WTC11 (cell line): ENCODE measurements at regions not wholly inside any gene's neighbourhood (a gene's known extent, or its start where the extent isn't known, plus 50 kb on each side); places are given as distances from the start of the nearest gene placed in this dataset.
"Not testable (repeated sequence)": the region's sequence is repeated elsewhere in the genome, so short reads cannot be mapped to it uniquely, and the experiment has no call there.

Source experiments
- ATAC-seq: fragments of 200-7000 bp; cut with Tn5 transposase; 2 replicates; pipeline ENCODE4 v1.10.0; 2021; ENCODE audit warnings: mild to moderate bottlenecking, moderate library complexity
- CTCF ChIA-PET: fragments of 300-600 bp; sonication (Branson Sonifier 250); formaldehyde crosslinking; loops from one replicate; lab custom pipeline; 2021; ENCODE audit warnings: antibody characterized with exemption; lab: Charles Lee
- POLR2A ChIA-PET: fragments of 350-600 bp; sonication (Branson Sonifier 250); formaldehyde crosslinking; loops from one replicate; lab custom pipeline; 2021; ENCODE audit warnings: antibody characterized with exemption; lab: Charles Lee
- DNase-seq: peaks from one replicate; pipeline ENCODE4 v3.0.0; 2021; ENCODE audit warnings: low spot score
- H3K27ac Mint-ChIP-seq: 2 replicates; pipeline ENCODE4 v1.8.0; 2021; ENCODE audit warnings: mixed read lengths
- H3K27me3 Mint-ChIP-seq: 2 replicates; pipeline ENCODE4 v1.8.0; 2021; ENCODE audit warnings: low read depth, mild to moderate bottlenecking, moderate library complexity, mixed read lengths
- H3K36me3 Mint-ChIP-seq: 2 replicates; pipeline ENCODE4 v1.8.0; 2021; ENCODE audit warnings: mixed read lengths
- H3K4me1 Mint-ChIP-seq: 2 replicates; pipeline ENCODE4 v1.8.0; 2022; ENCODE audit warnings: mixed read lengths
- H3K4me3 Mint-ChIP-seq: 2 replicates; pipeline ENCODE4 v1.8.0; 2021; ENCODE audit warnings: mild to moderate bottlenecking, moderate library complexity, mixed read lengths
- H3K9me3 Mint-ChIP-seq: 2 replicates; pipeline ENCODE4 v1.8.0; 2021; ENCODE audit warnings: mixed read lengths
- ATF1 ChIP-seq: sonication (generic); formaldehyde crosslinking; IDR thresholded peaks from 2 replicates; pipeline ENCODE4 v1.8.1; 2023; ENCODE audit warnings: mild to moderate bottlenecking, moderate library complexity, missing genetic modification reagents
- FOXK1 ChIP-seq: sonication (generic); formaldehyde crosslinking; IDR thresholded peaks from 2 replicates; pipeline ENCODE4 v1.8.0; 2022; ENCODE audit warnings: mild to moderate bottlenecking, moderate library complexity, missing genetic modification reagents
- IRF2 ChIP-seq: sonication (generic); formaldehyde crosslinking; IDR thresholded peaks from 2 replicates; pipeline ENCODE4 v1.8.0; 2022; ENCODE audit warnings: low read depth, missing genetic modification reagents, borderline replicate concordance
- MXD4 ChIP-seq: fragments of 250-450 bp; sonication (Bioruptor Pico); IDR thresholded peaks from 2 replicates; pipeline ENCODE4 v1.8.0; 2021; ENCODE audit warnings: mild to moderate bottlenecking, moderate library complexity, borderline replicate concordance
- NFATC4 ChIP-seq: fragments of 250-450 bp; sonication (Bioruptor Pico); IDR thresholded peaks from 2 replicates; pipeline ENCODE4 v1.9.0; 2021; ENCODE audit warnings: mild to moderate bottlenecking
- NR1H2 ChIP-seq: sonication (generic); formaldehyde crosslinking; IDR thresholded peaks from 2 replicates; pipeline ENCODE4 v1.9.0; 2021; ENCODE audit warnings: mild to moderate bottlenecking, moderate library complexity, missing genetic modification reagents
- PRRX2 ChIP-seq: fragments of 250-450 bp; sonication (Bioruptor Pico); IDR thresholded peaks from 2 replicates; pipeline ENCODE4 v1.8.0; 2021; ENCODE audit warnings: mild to moderate bottlenecking
- TCF7 ChIP-seq: sonication (generic); formaldehyde crosslinking; IDR thresholded peaks from 2 replicates; pipeline ENCODE4 v1.8.0; 2022; ENCODE audit warnings: mild to moderate bottlenecking, low read depth, missing genetic modification reagents, moderate library complexity
- TP53 ChIP-seq: sonication (generic); formaldehyde crosslinking; IDR thresholded peaks from 2 replicates; pipeline ENCODE4 v1.8.1; 2023; ENCODE audit warnings: mild to moderate bottlenecking, missing genetic modification reagents
- ZNF121 ChIP-seq: sonication (generic); formaldehyde crosslinking; IDR thresholded peaks from 2 replicates; pipeline ENCODE4 v1.8.0; 2023; ENCODE audit warnings: missing genetic modification reagents
- ZNF317 ChIP-seq: sonication (generic); formaldehyde crosslinking; IDR thresholded peaks from 2 replicates; pipeline ENCODE4 v1.8.1; 2023; ENCODE audit warnings: low read depth, mild to moderate bottlenecking, moderate library complexity, missing genetic modification reagents, borderline replicate concordance
- ZNF416 ChIP-seq: fragments of 250-450 bp; sonication (Bioruptor Pico); IDR thresholded peaks from 2 replicates; pipeline ENCODE4 v1.9.0; 2021; ENCODE audit warnings: mild to moderate bottlenecking, inconsistent platforms
- TF ChIP-seq, protein P1 (sequence below): sonication (generic); formaldehyde crosslinking; IDR thresholded peaks from 2 replicates; pipeline ENCODE4 v1.8.1; 2022; ENCODE audit warnings: low read depth, missing genetic modification reagents, borderline replicate concordance
- TF ChIP-seq, protein P2 (sequence below): sonication (generic); formaldehyde crosslinking; IDR thresholded peaks from 2 replicates; pipeline ENCODE4 v1.8.0; 2023; ENCODE audit warnings: missing genetic modification reagents
- TF ChIP-seq, protein P3 (sequence below): sonication (generic); formaldehyde crosslinking; IDR thresholded peaks from 2 replicates; pipeline ENCODE4 v1.8.1; 2023; ENCODE audit warnings: mild to moderate bottlenecking, missing genetic modification reagents, moderate library complexity
- TF ChIP-seq, protein P4 (sequence below): sonication (generic); formaldehyde crosslinking; IDR thresholded peaks from 2 replicates; pipeline ENCODE4 v1.8.0; 2023; ENCODE audit warnings: missing genetic modification reagents, mild to moderate bottlenecking, borderline replicate concordance

DNA sequence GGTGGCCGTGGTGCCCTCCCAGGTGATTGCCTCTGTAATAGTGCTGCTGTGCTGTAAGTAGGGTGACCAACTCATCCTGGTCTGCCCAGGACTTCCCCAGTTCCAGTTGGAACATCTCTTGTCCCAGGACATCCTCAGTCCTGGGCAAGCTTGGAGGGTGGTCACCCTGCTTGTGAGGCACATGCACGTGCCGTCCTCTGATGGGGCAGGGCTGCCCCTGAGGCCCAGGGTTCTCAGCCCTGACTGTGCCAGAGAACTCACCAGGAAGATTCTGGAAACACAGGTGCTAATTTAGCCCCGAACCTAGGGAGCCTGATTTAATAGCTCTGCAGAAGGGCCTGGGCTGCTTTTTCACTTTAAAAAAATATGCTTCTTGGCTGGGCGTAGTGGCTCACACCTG, 120.9 kb upstream of the PHACTR3 start (continued):
- TF ChIP-seq, protein P1, sequence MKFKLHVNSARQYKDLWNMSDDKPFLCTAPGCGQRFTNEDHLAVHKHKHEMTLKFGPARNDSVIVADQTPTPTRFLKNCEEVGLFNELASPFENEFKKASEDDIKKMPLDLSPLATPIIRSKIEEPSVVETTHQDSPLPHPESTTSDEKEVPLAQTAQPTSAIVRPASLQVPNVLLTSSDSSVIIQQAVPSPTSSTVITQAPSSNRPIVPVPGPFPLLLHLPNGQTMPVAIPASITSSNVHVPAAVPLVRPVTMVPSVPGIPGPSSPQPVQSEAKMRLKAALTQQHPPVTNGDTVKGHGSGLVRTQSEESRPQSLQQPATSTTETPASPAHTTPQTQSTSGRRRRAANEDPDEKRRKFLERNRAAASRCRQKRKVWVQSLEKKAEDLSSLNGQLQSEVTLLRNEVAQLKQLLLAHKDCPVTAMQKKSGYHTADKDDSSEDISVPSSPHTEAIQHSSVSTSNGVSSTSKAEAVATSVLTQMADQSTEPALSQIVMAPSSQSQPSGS: no peak
- TF ChIP-seq TP53 (CRISPR knock-in tag) (no peak), IRF2 (CRISPR knock-in tag) (no peak), ATF1 (no peak), MXD4 (CRISPR knock-in tag) (no peak), FOXK1 (no peak), ZNF121 (CRISPR knock-in tag) (no peak), TCF7 (no peak), ZNF416 (CRISPR knock-in tag) (no peak)
- TF ChIP-seq, protein P2, sequence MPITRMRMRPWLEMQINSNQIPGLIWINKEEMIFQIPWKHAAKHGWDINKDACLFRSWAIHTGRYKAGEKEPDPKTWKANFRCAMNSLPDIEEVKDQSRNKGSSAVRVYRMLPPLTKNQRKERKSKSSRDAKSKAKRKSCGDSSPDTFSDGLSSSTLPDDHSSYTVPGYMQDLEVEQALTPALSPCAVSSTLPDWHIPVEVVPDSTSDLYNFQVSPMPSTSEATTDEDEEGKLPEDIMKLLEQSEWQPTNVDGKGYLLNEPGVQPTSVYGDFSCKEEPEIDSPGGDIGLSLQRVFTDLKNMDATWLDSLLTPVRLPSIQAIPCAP: no peak
- TF ChIP-seq, protein P3, sequence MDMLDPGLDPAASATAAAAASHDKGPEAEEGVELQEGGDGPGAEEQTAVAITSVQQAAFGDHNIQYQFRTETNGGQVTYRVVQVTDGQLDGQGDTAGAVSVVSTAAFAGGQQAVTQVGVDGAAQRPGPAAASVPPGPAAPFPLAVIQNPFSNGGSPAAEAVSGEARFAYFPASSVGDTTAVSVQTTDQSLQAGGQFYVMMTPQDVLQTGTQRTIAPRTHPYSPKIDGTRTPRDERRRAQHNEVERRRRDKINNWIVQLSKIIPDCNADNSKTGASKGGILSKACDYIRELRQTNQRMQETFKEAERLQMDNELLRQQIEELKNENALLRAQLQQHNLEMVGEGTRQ (CRISPR knock-in tag): no peak
- TF ChIP-seq, protein P4, sequence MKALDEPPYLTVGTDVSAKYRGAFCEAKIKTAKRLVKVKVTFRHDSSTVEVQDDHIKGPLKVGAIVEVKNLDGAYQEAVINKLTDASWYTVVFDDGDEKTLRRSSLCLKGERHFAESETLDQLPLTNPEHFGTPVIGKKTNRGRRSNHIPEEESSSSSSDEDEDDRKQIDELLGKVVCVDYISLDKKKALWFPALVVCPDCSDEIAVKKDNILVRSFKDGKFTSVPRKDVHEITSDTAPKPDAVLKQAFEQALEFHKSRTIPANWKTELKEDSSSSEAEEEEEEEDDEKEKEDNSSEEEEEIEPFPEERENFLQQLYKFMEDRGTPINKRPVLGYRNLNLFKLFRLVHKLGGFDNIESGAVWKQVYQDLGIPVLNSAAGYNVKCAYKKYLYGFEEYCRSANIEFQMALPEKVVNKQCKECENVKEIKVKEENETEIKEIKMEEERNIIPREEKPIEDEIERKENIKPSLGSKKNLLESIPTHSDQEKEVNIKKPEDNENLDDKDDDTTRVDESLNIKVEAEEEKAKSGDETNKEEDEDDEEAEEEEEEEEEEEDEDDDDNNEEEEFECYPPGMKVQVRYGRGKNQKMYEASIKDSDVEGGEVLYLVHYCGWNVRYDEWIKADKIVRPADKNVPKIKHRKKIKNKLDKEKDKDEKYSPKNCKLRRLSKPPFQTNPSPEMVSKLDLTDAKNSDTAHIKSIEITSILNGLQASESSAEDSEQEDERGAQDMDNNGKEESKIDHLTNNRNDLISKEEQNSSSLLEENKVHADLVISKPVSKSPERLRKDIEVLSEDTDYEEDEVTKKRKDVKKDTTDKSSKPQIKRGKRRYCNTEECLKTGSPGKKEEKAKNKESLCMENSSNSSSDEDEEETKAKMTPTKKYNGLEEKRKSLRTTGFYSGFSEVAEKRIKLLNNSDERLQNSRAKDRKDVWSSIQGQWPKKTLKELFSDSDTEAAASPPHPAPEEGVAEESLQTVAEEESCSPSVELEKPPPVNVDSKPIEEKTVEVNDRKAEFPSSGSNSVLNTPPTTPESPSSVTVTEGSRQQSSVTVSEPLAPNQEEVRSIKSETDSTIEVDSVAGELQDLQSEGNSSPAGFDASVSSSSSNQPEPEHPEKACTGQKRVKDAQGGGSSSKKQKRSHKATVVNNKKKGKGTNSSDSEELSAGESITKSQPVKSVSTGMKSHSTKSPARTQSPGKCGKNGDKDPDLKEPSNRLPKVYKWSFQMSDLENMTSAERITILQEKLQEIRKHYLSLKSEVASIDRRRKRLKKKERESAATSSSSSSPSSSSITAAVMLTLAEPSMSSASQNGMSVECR (CRISPR knock-in tag): no peak

DNA sequence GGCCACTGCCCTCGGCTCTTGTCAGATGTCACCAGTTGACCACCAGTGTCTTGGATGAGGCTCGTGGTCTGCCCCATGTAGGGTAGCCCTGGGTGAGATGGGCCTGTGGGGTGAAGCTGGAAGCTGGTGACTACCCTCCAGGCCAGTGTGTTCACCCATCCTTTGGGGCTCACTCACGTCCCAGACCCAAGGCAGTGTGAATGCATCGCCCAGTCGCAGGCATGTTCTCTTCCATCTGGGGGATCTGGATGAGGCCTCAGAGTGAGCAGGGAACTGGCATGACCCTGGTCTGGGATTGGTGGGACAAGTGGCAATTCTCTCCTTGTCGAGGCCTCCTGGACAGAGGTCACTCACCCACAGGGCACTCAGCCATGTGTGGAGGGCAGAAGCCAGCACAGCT, 120.1 kb upstream of the PHACTR3 start:
- H3K27me3 Mint-ChIP-seq: no peaks in the 10 kb centered on the region; the same call in 1 of the 2 replicates
- ATAC-seq: no peak
- no peaks in the 10 kb centered on the region for H3K36me3 Mint-ChIP-seq
- H3K4me1 Mint-ChIP-seq: peaks cover 2% of the 10 kb centered on the region
- POLR2A ChIA-PET: no interaction called here
- no peaks in the 10 kb centered on the region for H3K9me3 Mint-ChIP-seq
- TF ChIP-seq PRRX2 (CRISPR knock-in tag): no peak
- TF ChIP-seq, all 79 proteins: peak for 0
- no peak for DNase-seq
- Mint-ChIP-seq H3K27ac (no peak overlapping the region), H3K4me3 (no peak overlapping the region)
- CTCF ChIA-PET: interaction anchor here (0.7 to 1.9 kb wide), 2 partner anchors 12 to 632 kb away, joined by 3 to 4 read pairs; no protein-coding TSS in a partner anchor

DNA sequence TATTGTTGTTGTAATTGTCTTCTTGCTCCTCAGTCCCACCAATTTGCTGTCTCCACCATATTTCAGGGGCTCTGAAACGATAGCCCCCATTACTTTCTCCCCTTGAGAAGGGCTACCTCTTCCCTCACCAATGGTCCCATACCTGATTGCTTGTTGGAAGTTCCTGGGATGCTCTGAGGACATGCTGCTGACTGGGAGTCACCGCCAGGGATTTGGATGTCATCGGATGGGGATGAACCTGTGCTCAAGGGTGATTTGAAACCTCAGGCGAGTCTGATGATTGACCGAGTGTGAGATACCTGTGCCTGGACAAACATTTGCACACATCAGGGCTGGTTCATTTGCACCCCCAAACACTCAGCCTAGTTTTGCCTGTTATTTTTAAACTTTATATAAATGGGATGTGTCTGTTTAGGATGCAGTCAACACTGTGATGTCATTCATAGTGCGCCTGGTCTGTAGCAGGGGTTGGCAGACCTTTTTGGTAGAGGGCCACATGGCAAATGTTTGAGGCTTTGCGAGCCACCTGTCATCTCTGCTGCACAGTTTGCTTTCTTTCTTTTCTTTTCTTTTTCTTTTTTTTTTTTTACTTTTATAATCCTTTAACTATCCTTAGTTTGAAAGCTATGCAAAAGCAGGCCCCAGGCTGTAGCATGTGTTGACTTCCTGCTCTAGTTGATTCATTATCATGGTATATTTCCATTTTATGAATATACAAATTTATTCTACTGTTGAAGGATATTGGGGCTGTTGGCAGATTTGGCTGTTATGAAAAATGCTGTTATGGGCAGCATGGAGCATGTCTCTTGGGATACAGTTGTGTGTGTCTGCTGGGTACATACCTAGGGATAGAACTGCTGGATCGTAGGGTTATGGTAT, 118.5 kb upstream of the PHACTR3 start:
- Mint-ChIP-seq H3K4me1 (peaks cover 2% of the 10 kb centered on the region), H3K9me3 (no peaks in the 10 kb centered on the region), H3K27ac (no peak overlapping the region), H3K4me3 (no peak overlapping the region), H3K36me3 (no peaks in the 10 kb centered on the region), H3K27me3 (no peaks in the 10 kb centered on the region)
- CTCF ChIA-PET: interaction anchor here (1.9 kb wide), 1 partner anchor 10 kb away, joined by 4 read pairs; no protein-coding TSS in a partner anchor
- ATAC-seq (no peak), DNase-seq (no peak)
- POLR2A ChIA-PET: interaction anchor here (0.6 kb wide), 1 partner anchor 14 kb away, joined by 3 read pairs; no protein-coding TSS in a partner anchor
- TF ChIP-seq ATF1 (no peak), NFATC4 (CRISPR knock-in tag) (no peak), NR1H2 (CRISPR knock-in tag) (no peak), ZNF317 (CRISPR knock-in tag) (no peak)

DNA sequence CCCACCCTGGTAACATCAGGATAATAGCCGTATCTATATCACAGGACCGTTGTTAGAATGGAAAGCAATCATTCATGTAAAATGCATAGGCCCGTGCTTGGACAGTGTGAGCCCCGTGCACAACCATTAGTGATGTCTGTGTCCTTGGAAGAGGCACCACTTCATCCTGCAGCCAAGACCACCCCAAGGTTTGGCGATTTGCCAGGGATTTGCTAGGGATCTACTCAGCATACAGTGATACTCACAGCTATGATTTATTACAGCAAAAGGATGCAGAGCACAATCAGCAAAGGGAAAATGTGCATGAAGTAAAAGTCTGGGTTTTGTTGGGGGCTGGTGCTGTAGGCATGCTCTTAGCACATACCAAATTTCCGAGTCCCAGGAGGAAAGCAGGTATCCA, 115.9 kb upstream of the PHACTR3 start:
- CTCF ChIA-PET, H3K4me3 Mint-ChIP-seq, H3K27me3 Mint-ChIP-seq, H3K9me3 Mint-ChIP-seq, H3K27ac Mint-ChIP-seq, H3K4me1 Mint-ChIP-seq, POLR2A ChIA-PET, DNase-seq, ATAC-seq, H3K36me3 Mint-ChIP-seq: not testable (repeated sequence)

DNA sequence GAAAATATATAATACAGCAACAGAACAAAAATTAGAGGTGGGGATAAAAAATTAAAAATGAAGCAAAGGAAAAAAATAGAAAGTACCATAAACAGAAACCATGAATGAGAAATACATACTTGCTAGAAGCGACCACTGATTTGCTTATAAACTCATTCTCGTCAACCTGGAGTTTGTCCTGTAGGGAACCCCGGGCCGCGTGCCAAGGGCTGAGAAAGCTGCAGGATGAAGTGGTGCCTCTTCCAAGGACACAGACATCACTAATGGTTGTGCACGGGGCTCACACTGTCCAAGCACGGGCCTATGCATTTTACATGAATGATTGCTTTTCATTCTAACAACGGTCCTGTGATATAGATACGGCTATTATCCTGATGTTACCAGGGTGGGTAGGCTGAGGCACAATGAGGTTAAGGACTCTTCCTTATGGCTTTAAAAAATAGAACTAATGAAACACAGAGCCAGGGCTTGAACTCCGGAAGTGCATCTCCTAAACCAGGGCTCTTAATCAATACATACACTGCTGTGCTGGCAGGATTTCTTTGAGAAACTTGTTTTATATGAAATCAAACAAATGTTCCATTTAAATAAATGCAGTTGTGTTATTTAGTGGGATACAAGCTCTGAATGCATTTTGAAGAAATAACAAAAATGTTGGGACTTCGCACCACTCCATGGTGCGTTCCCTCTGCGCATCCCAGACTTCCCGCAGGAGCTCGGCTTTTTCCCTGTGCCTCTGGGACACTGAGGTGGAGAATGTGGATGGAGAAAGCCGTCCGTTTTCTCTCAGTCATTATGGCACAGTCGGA, 113.9 kb upstream of the PHACTR3 start:
- CTCF ChIA-PET: interaction anchor here (0.6 to 1.2 kb wide), 2 partner anchors 21 to 24 kb away, joined by 3 read pairs; no protein-coding TSS in a partner anchor
- POLR2A ChIA-PET, DNase-seq, H3K4me1 Mint-ChIP-seq, H3K36me3 Mint-ChIP-seq, H3K27ac Mint-ChIP-seq, H3K27me3 Mint-ChIP-seq, H3K9me3 Mint-ChIP-seq, H3K4me3 Mint-ChIP-seq, ATAC-seq: not testable (repeated sequence)
